ENCODE measurements at regions not wholly inside any gene's neighbourhood (a gene's known extent, or its start where the extent isn't known, plus 50 kb on each side); places are given as distances from the start of the nearest gene placed in this dataset.

- no peak for DNase-seq
These were observed 184.5 kb upstream of the PAPPA start for GRCh38 chr9:115969096-115969495.

GRCh38 chr9:115972362-115972761, 181.2 kb upstream of the PAPPA start:
- DNase-seq = no peak

GRCh38 chr9:115972843-115973595, 180.6 kb upstream of the PAPPA start:
- DNase-seq = no peak

GRCh38 chr9:115976781-115977180, 176.8 kb upstream of the PAPPA start:
- DNase-seq = no peak

GRCh38 chr9:115978091-115978490, 175.5 kb upstream of the PAPPA start:
- no peak for DNase-seq

- no peak for DNase-seq
These were observed 174.9 kb upstream of the PAPPA start for GRCh38 chr9:115978659-115979096.

GRCh38 chr9:115980054-115980453, 173.5 kb upstream of the PAPPA start:
- DNase-seq = no peak

GRCh38 chr9:115980502-115980901, 173.1 kb upstream of the PAPPA start:
- no peak for DNase-seq

GRCh38 chr9:115980976-115981375, 172.6 kb upstream of the PAPPA start:
- no peak for DNase-seq

- no peak for DNase-seq
These were observed 170.2 kb upstream of the PAPPA start for GRCh38 chr9:115983366-115983765.

- no peak for DNase-seq
These were observed 167.9 kb upstream of the PAPPA start for GRCh38 chr9:115985657-115986056.

- no peak for DNase-seq
These were observed 167.1 kb upstream of the PAPPA start for GRCh38 chr9:115986508-115986907.

GRCh38 chr9:115988701-115989100, 164.9 kb upstream of the PAPPA start:
- no peak for DNase-seq

GRCh38 chr9:115989831-115990230, 163.8 kb upstream of the PAPPA start:
- no peak for DNase-seq

- DNase-seq = no peak
These were observed 160.8 kb upstream of the PAPPA start for GRCh38 chr9:115992834-115993233.

- DNase-seq = no peak
These were observed 155.7 kb upstream of the PAPPA start for GRCh38 chr9:115997923-115998322.

- no peak for DNase-seq
These were observed 154.9 kb upstream of the PAPPA start for GRCh38 chr9:115998666-115999065.

- DNase-seq = no peak
These were observed 154.1 kb upstream of the PAPPA start for GRCh38 chr9:115999498-115999897.

- no peak for DNase-seq
These were observed 152.8 kb upstream of the PAPPA start for GRCh38 chr9:116000748-116001329.

- DNase-seq = no peak
These were observed 151.4 kb upstream of the PAPPA start for GRCh38 chr9:116002181-116002580.

- DNase-seq = no peak
These were observed 151.0 kb upstream of the PAPPA start for GRCh38 chr9:116002624-116003023.

GRCh38 chr9:116003397-116003796, 150.2 kb upstream of the PAPPA start:
- no peak for DNase-seq

- DNase-seq = no peak
These were observed 148.4 kb upstream of the PAPPA start for GRCh38 chr9:116005205-116005604.

- no peak for DNase-seq
These were observed 145.8 kb upstream of the PAPPA start for GRCh38 chr9:116007824-116008223.

- DNase-seq = no peak
These were observed 145.3 kb upstream of the PAPPA start for GRCh38 chr9:116008278-116008677.
